ENCODE measurements at regions not wholly inside any gene's neighbourhood (a gene's known extent, or its start where the extent isn't known, plus 50 kb on each side); places are given as distances from the start of the nearest gene placed in this dataset.

DNA sequence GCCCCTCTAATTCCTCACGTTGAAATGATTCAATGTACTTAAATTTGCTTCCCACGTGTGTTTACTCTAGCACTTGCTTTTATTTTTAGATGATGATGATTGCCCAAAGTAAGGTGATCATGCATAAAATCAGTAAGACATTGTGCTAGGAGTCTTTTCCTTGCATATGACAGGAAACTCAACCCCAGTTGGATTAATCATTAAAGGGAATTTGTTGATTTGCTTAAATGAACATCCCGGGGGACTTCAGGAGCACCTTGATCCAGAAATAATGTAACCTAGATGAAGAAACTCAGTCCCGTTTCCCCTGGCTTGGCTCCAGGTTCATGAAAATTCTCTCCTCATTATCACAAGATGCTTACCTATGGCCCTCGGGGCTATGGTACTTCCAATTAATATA lies 106.1 kb upstream of the STC2 start:
- TF ChIP-seq, protein P1, sequence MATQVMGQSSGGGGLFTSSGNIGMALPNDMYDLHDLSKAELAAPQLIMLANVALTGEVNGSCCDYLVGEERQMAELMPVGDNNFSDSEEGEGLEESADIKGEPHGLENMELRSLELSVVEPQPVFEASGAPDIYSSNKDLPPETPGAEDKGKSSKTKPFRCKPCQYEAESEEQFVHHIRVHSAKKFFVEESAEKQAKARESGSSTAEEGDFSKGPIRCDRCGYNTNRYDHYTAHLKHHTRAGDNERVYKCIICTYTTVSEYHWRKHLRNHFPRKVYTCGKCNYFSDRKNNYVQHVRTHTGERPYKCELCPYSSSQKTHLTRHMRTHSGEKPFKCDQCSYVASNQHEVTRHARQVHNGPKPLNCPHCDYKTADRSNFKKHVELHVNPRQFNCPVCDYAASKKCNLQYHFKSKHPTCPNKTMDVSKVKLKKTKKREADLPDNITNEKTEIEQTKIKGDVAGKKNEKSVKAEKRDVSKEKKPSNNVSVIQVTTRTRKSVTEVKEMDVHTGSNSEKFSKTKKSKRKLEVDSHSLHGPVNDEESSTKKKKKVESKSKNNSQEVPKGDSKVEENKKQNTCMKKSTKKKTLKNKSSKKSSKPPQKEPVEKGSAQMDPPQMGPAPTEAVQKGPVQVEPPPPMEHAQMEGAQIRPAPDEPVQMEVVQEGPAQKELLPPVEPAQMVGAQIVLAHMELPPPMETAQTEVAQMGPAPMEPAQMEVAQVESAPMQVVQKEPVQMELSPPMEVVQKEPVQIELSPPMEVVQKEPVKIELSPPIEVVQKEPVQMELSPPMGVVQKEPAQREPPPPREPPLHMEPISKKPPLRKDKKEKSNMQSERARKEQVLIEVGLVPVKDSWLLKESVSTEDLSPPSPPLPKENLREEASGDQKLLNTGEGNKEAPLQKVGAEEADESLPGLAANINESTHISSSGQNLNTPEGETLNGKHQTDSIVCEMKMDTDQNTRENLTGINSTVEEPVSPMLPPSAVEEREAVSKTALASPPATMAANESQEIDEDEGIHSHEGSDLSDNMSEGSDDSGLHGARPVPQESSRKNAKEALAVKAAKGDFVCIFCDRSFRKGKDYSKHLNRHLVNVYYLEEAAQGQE (IDR thresholded peaks at IDR 0.05; ENCODE audit: low read depth), result no peak
- TF ChIP-seq EP300 (IDR thresholded peaks at IDR 0.05; ENCODE audit: borderline replicate concordance), result no peak
- TF ChIP-seq YY1 (IDR thresholded peaks at IDR 0.05; ENCODE audit: low read depth), result no peak
- TF ChIP-seq EGR1 (IDR thresholded peaks at IDR 0.05), result no peak
- TF ChIP-seq RAD21 (IDR thresholded peaks at IDR 0.05; ENCODE audit: low read depth), result no peak
- no peak for TF ChIP-seq TAF1 (IDR thresholded peaks at IDR 0.05; ENCODE audit: low read depth)
- no peak for TF ChIP-seq MAX (IDR thresholded peaks at IDR 0.05)
- no peak for TF ChIP-seq NFIC (IDR thresholded peaks at IDR 0.05)
- TF ChIP-seq USF1 (IDR thresholded peaks at IDR 0.05), result no peak
- TF ChIP-seq TCF12 (IDR thresholded peaks at IDR 0.05; ENCODE audit: low read depth), result no peak
- no peak for TF ChIP-seq CREB1 (IDR thresholded peaks at IDR 0.05; ENCODE audit: low read depth)
- TF ChIP-seq ZBTB7A (IDR thresholded peaks at IDR 0.05; ENCODE audit: low read depth), result no peak
- TF ChIP-seq TEAD4 (IDR thresholded peaks at IDR 0.05), result no peak
